GM23338 (cell line): ENCODE measurements at regions not wholly inside any gene's neighbourhood (a gene's known extent, or its start where the extent isn't known, plus 50 kb on each side); places are given as distances from the start of the nearest gene placed in this dataset.

ENCODE experiments used
- ATAC-seq: fragments of 200-7000 bp; cut with Tn5 transposase; 3 replicates; pipeline ENCODE4 v1.9.1; 2020
- DNase-seq: peaks from one replicate; pipeline ENCODE4 v3.0.0-alpha.2; 2015; ENCODE audit warnings: low spot score
- H2AFZ ChIP-seq: fragments of 200-600 bp; sonication (generic); 2 replicates; pipeline ENCODE4 v1.8.0; 2016; ENCODE audit warnings: antibody characterized with exemption, mild to moderate bottlenecking, moderate library complexity
- H3F3A ChIP-seq: fragments of 200-600 bp; sonication (generic); replicated peaks from 2 replicates; pipeline ENCODE4 v1.8.0; 2017; ENCODE audit warnings: antibody characterized with exemption, mixed run types, low read depth
- H3K27ac ChIP-seq: fragments of 200-600 bp; sonication (generic); 2 replicates; pipeline ENCODE4 v1.6.1; 2016; ENCODE audit warnings: low read depth
- H3K27me3 ChIP-seq: fragments of 200-600 bp; sonication (generic); 2 replicates; pipeline ENCODE4 v1.8.0; 2016; ENCODE audit warnings: mild to moderate bottlenecking, mixed run types, moderate library complexity; ENCODE audit not compliant: insufficient read depth
- H3K36me3 ChIP-seq: fragments of 200-600 bp; sonication (generic); 2 replicates; pipeline ENCODE4 v1.8.0; 2016; ENCODE audit warnings: mild to moderate bottlenecking; ENCODE audit not compliant: insufficient read depth
- H3K4me1 ChIP-seq: fragments of 200-600 bp; sonication (generic); 2 replicates; pipeline ENCODE4 v1.8.0; 2016; ENCODE audit warnings: mild to moderate bottlenecking, moderate library complexity; ENCODE audit not compliant: insufficient read depth
- H3K4me2 ChIP-seq: fragments of 200-600 bp; sonication (generic); 2 replicates; pipeline ENCODE4 v1.7.1; 2017; ENCODE audit warnings: mixed run types
- H3K4me3 ChIP-seq: fragments of 200-600 bp; sonication (generic); 2 replicates; pipeline ENCODE4 v1.6.1; 2016; ENCODE audit warnings: mixed run types
- H3K79me2 ChIP-seq: fragments of 200-600 bp; sonication (generic); replicated peaks from 2 replicates; pipeline ENCODE4 v1.8.0; 2017; ENCODE audit warnings: mild to moderate bottlenecking; ENCODE audit not compliant: insufficient read depth
- H3K9me2 ChIP-seq: fragments of 200-600 bp; sonication (generic); 2 replicates; pipeline ENCODE4 v1.8.0; 2017; ENCODE audit not compliant: insufficient read depth
- H4K20me1 ChIP-seq: fragments of 200-600 bp; sonication (generic); replicated peaks from 2 replicates; pipeline ENCODE4 v1.8.0; 2017; ENCODE audit warnings: mild to moderate bottlenecking; ENCODE audit not compliant: insufficient read depth
- H3K27ac Mint-ChIP-seq: 2 replicates; pipeline ENCODE4 v1.8.0; 2020; ENCODE audit warnings: inconsistent platforms, mild to moderate bottlenecking, moderate library complexity, mixed read lengths
- H3K27me3 Mint-ChIP-seq: 3 replicates; pipeline ENCODE4 v1.8.0; 2022; ENCODE audit warnings: low read depth, mild to moderate bottlenecking, moderate library complexity, mixed read lengths, inconsistent platforms; ENCODE audit not compliant: insufficient read depth, poor library complexity
- H3K36me3 Mint-ChIP-seq: 3 replicates; pipeline ENCODE4 v1.8.0; 2021; ENCODE audit warnings: low read depth, mild to moderate bottlenecking, inconsistent platforms, moderate library complexity, mixed read lengths
- H3K4me1 Mint-ChIP-seq: 3 replicates; pipeline ENCODE4 v1.8.0; 2020; ENCODE audit warnings: mild to moderate bottlenecking, inconsistent platforms, mixed read lengths
- H3K4me3 Mint-ChIP-seq: 3 replicates; pipeline ENCODE4 v1.8.0; 2021; ENCODE audit warnings: moderate library complexity, mild to moderate bottlenecking, inconsistent platforms, mixed read lengths
- H3K9me3 Mint-ChIP-seq: 3 replicates; pipeline ENCODE4 v1.8.0; 2020; ENCODE audit warnings: moderate library complexity, mild to moderate bottlenecking, inconsistent platforms, mixed read lengths
- CTCF ChIP-seq, 2 experiments: fragments of 200-600 bp in 1 of 2; sonication (generic) in 1 of 2; conservative IDR thresholded peaks; 2 replicates each; pipeline versions ENCODE4 v1.5.1 to v1.6.1; 2016 to 2017; ENCODE audit warnings: antibody characterized with exemption in 2 of 2, low read depth in 2 of 2, mild to moderate bottlenecking in 2 of 2, moderate library complexity in 1 of 2
- NANOG ChIP-seq: IDR thresholded peaks from 2 replicates; pipeline ENCODE4 v1.6.1; 2016; ENCODE audit warnings: antibody characterized with exemption, borderline replicate concordance
- POLR2AphosphoS5 ChIP-seq: IDR thresholded peaks from 2 replicates; pipeline ENCODE4 v1.6.1; 2016; ENCODE audit warnings: antibody characterized with exemption, low read depth
- STAT1 ChIP-seq: IDR thresholded peaks from one replicate; pipeline ENCODE4 v1.6.1; 2016; ENCODE audit warnings: antibody characterized with exemption; ENCODE audit not compliant: unreplicated experiment
- ZNF114 ChIP-seq: fragments of 250-450 bp; sonication (Bioruptor Pico); IDR thresholded peaks from 2 replicates; pipeline ENCODE4 v1.5.0; 2020; ENCODE audit warnings: mild to moderate bottlenecking, moderate library complexity
- ZNF331 ChIP-seq: fragments of 250-450 bp; sonication (Bioruptor Pico); IDR thresholded peaks from 2 replicates; pipeline ENCODE4 v1.5.0; 2020; ENCODE audit warnings: low read depth, mild to moderate bottlenecking, moderate library complexity
- ZNF462 ChIP-seq: fragments of 250-450 bp; sonication (Bioruptor Pico); IDR thresholded peaks from 2 replicates; pipeline ENCODE4 v1.5.0; 2020; ENCODE audit warnings: mild to moderate bottlenecking, moderate library complexity

DNA sequence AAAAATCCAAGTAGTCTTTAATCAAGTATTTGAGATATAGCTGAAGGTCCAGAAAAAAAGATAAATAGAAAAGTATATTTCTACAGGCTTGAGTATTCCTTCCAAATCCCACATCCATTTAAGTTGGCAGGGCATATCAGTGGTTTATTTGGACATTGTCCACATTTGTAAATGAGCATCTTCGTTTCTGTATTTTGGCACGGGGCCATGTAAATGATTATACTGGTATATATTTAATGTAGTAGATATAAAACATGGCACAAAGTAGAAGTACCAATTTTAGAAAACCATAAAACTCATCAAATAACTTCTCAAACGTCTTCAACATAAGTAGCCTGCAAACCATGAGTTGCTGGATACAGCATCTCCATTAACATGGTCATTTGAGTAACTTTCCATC lies 437.4 kb upstream of the SOX5 start:
- H3K4me3 Mint-ChIP-seq, result no peak overlapping the region
- H4K20me1 ChIP-seq, result no peaks in the 10 kb centered on the region
- TF ChIP-seq ZNF462 (CRISPR knock-in tag) (no peak), ZNF331 (no peak), STAT1 (no peak), NANOG (no peak), POLR2AphosphoS5 (no peak), ZNF114 (CRISPR knock-in tag) (no peak), CTCF (conservative IDR thresholded peaks at IDR 0.05; ENCODE audit: low read depth in 2 of 2) (no peak)
- H3K9me3 Mint-ChIP-seq, result peaks cover 15% of the 10 kb centered on the region
- no peak overlapping the region for H3K27ac Mint-ChIP-seq
- H3K79me2 ChIP-seq, result no peaks in the 10 kb centered on the region
- peaks cover 11% of the 10 kb centered on the region; the same call in 2 of the 3 replicates for H3K36me3 Mint-ChIP-seq
- no peak overlapping the region for H3K27ac ChIP-seq
- no peaks in the 10 kb centered on the region for H3K27me3 ChIP-seq
- peaks cover 2% of the 10 kb centered on the region; the same call in 1 of the 3 replicates for H3K4me1 Mint-ChIP-seq
- H3F3A ChIP-seq, result no peaks in the 10 kb centered on the region
- no peaks in the 10 kb centered on the region for H3K36me3 ChIP-seq
- H3K27me3 Mint-ChIP-seq, result peaks cover 2% of the 10 kb centered on the region
- ATAC-seq (no peak), DNase-seq (no peak)
- H3K4me1 ChIP-seq, result no peaks in the 10 kb centered on the region
- peaks cover 14% of the 10 kb centered on the region for H3K9me2 ChIP-seq
- H2AFZ ChIP-seq, result no peak overlapping the region
- H3K4me3 ChIP-seq, result no peak overlapping the region
- no peak overlapping the region for H3K4me2 ChIP-seq
